ENCODE measurements at regions not wholly inside any gene's neighbourhood (a gene's known extent, or its start where the extent isn't known, plus 50 kb on each side); places are given as distances from the start of the nearest gene placed in this dataset.
"Not testable (repeated sequence)": the region's sequence is repeated elsewhere in the genome, so short reads cannot be mapped to it uniquely, and the experiment has no call there.

GRCh38 chr11:13137844-13138301 is 128.8 kb downstream of the RASSF10 start:
- no peak for DNase-seq

DNA sequence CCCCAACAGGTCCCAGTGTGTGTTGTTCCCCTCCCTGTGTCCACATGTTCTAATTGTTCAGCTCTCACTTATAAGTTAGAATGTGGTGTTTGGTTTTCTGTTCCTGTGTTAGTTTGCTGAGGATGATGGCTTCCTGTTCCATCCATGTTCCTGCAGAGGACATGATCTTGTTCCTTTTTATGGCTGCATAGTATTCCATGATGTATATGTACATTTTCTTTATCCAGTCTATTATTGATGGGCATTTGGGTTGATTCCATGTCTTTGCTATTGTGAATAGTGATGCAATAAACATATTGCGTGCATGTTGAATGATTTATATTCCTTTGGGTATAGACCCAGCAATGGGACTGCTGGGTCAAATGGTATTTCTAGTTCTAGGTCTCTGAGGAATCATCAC is 130.0 kb downstream of the RASSF10 start:
- DNase-seq = not testable (repeated sequence)

DNA sequence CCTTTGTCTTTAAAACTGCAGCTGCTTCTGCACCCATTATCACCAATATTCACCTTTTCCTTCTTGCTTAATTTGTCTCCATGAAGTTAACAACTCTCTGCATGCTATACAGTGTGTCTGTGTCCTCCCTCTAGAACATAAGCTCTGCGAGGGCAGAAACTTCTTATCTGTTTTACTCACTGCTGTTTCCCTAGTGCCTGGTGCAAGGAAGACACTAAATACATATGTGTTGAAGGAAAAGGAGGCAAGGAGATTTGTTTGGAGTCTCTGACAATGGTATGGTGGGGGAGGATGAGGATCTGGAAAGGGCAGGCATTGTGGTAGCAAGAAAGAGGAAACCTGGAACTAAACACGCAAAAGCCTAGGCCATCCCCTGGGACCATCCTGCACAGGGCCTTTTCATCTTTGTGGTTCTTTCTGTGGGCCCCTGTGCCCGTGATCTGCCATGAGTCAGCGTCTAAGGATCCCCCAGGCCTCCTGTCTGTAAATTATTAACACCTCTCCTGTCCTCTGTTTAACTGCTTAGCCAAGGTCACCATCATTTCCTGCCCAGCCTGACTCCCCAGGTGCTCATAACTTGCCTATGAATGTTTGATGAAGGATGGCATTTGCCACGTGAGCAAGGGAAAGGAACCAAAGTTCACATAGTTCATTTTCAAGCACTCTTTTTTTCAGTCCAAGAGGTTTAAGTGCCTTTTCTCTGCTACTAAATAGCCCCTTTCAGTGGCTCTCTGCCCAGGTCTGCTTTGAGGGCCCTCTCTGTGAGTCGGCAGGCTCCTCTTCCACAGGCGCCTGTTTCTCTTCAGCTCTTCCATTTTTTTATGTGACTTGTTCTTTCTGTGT is 131.1 kb downstream of the RASSF10 start:
- no peak for DNase-seq

- no peak for DNase-seq
Measured at GRCh38 chr11:13140873-13141655, 131.9 kb downstream of the RASSF10 start.

DNA sequence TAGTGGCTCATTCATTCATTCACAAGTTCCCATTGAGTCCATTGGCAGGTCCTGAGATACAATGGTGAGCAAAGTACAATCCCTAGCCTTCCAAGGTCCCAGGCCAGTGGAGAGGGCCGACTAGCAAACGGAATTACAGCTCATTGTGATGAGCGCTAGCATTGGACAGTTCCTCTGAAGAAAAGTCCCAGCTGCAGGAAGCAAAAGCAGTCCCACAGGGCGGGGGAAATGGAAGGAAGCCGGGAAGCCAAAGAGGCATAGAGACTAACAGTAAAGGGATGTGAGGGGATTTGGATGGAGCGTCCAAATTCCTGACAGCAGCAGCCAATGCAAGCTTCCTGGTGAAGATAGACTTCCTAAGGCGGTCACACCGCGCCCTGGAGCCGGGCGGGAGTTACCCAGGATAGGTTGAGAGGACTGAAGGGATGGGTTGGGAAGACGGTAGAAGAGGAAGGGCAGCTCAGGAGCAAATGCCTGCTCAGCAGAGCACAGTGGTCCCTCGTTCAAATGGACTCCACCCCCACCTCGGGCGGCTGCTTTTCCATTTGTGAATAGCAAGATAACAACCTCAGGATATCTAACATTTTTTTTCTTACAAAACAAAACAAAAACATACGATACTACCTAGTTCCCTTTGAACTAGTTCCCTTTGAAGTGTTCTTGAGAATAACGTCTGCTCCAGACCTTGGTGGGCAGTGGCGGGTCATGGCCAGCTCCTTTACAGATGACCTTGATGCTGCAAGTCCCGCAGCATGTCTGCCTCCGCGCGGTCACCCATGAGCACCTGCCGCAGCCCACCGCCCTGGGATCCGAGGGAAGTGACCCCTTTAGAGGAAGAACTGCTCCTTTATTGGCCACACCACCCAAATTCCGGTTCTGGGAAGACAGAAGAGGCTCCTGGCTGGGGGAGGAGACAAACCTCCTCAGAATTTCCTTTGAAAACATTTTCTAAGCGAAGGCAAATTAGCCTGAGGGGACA is 132.9 kb downstream of the RASSF10 start:
- no peak for DNase-seq

DNA sequence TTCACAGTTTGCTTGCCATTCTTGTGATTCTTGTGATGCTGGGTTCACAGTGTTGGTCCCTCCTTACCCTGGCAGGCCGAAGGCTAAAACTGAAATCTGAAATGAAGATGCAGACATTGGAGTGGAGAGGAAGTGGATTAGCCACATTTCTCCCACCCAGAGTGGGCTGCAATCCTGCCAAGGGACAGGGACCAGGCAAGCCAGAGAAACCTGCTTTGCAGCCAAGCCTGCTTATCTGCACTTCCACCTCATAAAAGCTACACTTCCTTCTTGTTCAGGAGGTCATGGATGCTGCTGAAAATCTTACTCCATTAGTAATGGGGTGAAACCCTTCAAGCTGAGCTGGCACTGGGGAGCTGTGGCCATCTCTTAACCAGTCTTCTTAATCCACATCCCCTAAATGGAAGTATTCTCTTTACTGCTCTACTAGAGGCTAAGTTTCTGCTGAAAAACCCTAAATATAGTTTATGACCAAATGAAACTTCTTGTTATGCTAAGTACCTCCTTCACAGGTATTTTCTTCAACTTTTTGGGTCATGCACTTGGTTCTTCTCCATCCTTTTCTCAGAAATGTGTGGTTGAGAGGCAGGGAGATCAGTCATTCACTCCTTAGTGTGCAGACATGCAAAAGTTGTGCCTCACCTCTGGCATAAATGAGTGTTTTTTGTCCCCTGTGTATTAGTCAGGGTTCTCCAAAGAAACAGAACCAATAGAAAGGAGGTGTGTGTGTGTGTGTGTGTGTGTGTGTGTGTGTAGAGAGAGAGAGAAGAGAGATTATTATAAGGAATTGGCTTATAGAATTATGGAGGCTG is 133.9 kb upstream of the BMAL1 start:
- no peak for DNase-seq

DNA sequence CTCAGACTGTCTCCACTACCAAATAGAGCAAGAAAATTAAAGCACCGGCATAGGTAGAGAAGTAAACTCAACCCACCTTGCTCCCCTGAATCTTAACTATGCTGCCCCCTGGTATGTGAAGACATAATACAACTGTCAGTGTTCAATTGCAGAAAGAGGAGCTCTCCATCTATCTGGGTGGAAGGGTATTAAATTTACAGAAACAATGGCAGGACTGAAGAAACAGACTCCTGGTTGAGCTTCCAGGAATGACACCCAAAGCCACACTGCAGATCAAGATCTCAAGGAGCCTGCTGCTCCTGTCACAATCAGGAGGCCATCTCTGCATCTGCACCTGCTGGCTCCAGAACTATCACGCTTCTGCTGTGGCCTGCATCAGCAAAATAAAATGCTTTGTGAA is 132.1 kb upstream of the BMAL1 start:
- DNase-seq = no peak

- no peak for DNase-seq
Measured at GRCh38 chr11:13149991-13150390, 127.6 kb upstream of the BMAL1 start.

DNA sequence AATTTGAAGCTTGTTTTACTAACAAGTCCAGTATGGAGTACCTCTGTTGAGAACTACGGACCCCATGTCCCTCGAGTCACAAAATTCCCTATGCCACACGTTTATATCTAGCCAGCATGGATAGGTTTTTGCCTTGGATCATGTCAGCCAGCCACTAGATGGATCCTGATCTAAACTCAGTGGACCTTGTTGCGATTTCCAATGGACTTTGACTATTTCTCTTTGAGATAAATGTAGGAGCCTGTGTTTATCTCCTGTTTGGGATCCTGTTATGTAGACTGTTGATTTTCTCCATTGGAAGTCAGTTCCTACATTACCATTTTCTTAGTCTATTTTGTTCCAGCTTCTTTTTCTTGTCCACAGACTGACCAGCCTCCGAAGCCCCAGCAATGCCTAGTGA is 127.1 kb upstream of the BMAL1 start:
- no peak for DNase-seq

- no peak for DNase-seq
Measured at GRCh38 chr11:13152264-13152663, 125.3 kb upstream of the BMAL1 start.

- DNase-seq = no peak
Measured at GRCh38 chr11:13152736-13153541, 124.7 kb upstream of the BMAL1 start.

- DNase-seq = not testable (repeated sequence)
Measured at GRCh38 chr11:13154374-13154773, 123.2 kb upstream of the BMAL1 start.

DNA sequence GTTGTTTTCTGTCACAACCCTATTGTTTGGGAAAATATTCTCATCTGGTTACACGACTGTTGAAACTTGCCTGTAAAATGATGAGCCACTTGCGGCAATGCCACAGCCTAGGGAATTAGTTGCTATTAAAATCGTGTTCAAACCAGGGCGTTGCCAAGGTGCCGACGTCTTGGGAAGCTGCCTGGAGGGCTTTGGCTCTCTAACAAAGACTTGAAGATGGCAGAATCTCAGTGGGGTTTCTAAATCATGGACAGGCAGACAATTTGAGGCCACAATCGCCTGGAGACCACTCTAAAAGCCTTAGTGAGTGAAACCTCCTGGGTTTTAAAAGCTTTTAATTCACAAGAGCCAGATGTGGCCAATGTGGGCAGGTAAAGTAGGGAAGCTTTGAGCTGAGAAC is 117.2 kb upstream of the BMAL1 start:
- DNase-seq = no peak

GRCh38 chr11:13160806-13161205 is 116.8 kb upstream of the BMAL1 start:
- DNase-seq = no peak

GRCh38 chr11:13163158-13163557 is 114.4 kb upstream of the BMAL1 start:
- DNase-seq = no peak

DNA sequence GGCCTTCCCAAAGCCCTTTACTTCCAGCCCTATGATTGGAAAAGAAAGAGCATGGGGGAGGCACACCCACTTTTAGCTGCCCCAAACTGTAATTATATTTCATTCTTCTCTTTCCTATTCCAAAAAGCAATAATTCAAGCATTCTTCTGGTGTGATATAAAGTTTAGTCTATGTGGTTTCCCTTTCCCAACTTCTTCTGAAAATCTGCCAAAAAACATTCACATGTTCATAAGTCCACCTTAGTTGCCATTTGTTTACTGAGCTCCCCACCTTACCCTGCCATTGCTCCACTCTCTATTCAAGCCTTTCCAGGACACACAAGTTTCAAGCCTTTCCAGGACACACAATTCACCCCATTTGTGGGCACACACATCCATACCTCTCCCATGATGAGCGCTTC is 111.6 kb upstream of the BMAL1 start:
- DNase-seq = no peak

DNA sequence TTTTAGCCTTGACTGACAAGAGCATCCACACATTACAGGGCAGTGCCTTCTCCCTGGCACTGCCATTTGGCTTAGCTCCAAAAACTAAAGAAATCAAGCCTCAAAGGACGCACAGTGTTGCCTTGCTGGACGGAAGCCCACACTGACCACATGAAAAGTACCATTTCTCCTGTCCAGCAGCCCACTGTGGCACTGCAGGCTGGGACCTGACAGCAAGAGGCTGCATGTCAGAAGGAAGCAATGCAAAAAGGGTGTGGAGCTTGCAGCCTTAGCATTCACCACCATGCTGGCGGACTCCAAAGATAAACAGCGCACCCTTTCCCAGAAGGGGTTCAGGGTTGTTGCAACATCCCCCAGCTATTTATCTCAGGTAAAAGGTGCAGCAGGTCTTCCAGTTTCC is 109.3 kb upstream of the BMAL1 start:
- no peak for DNase-seq

- DNase-seq = no peak
Measured at GRCh38 chr11:13169709-13170108, 107.9 kb upstream of the BMAL1 start.

DNA sequence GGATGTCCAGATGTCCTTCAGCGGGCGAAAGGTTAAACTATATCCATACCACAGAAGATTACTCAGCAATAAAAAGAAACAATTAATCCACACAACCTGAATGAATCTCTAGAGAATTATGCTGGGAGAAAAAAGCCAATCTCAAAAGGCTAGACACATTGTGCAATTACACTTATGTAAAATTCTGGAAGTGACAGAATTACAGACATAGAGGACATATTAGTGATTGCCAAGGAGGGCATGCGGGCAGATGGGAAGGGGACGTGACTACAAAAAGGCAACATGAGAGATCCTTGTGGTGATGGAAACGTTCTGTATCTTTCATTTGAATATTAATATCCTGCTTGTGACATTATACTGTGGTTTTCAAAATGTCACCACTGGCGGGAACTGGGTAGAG is 103.5 kb upstream of the BMAL1 start:
- DNase-seq = no peak

DNA sequence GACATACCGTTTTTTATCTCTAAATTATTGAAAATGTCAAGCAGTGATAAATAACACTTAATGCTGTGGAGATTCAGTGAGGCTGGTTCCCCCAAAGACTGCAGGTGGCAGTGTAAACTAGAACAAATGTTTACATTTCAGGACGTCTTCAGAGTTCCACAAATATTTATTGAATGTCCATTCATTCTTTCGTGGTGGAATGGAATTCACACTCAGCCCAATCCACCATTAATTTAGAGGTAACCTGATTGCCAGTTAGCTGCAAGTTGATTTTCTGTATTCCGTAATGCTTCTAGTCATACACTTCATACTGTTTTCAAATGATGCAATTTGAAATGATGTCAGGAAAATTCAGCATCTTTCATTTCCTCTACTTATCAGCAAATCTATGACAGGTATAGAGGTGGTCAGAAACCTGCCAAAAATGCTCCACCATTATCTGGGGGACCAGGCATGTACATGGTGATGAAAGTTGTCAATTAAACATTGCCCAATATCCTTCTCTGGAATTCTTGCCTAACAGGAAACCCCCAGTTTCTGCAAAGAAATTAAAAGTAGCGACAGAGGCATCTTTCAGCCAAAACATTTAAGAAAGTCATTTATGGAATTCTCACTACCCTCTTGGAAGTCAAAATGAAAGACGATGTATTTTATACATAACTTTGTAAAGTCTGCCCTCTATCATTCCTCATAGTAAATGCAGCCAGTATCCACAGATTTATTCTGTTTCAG is 94.3 kb upstream of the BMAL1 start:
- no peak for DNase-seq

- no peak for DNase-seq
Measured at GRCh38 chr11:13183826-13184196, 93.8 kb upstream of the BMAL1 start.

Measured in activated naive CD4-positive, alpha-beta T cell treated with Interleukin-2 at 50 U/mL for 16 hours (primary cell).